GM10266 (cell line): ENCODE measurements at regions not wholly inside any gene's neighbourhood (a gene's known extent, or its start where the extent isn't known, plus 50 kb on each side); places are given as distances from the start of the nearest gene placed in this dataset.
A peak's percentile ranks its signal among the peaks of the same experiment; 100 is the strongest.

Experiments used
- DNase-seq: peaks from one replicate; pipeline ENCODE4 v3.0.0; 2012; ENCODE audit errors: extremely low spot score
- TF ChIP-seq, protein P1 (sequence below): IDR thresholded peaks from 2 replicates; pipeline ENCODE4 v1.5.1; 2012; ENCODE audit warnings: mild to moderate bottlenecking, low read depth; ENCODE audit not compliant: control insufficient read depth, insufficient read depth; ENCODE audit errors: missing control alignments

DNA sequence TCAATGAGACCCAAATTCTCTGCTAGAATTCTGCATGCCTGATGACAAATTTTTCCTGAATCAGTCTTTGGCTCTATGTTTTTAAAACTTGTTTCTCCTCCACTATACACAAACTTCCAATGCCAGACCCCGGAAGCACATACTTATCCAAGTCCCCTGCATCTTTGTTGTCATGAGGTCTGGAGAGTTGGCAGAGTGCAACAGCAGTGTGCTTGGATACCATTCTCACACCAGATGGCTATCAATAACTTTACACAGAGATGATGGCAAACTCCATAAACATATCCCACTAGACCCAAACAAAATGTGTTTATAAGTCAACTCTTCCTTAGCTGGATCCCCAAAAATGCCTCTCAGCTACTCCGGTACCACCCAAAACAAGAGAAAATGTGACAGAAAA lies 337.7 kb upstream of the TRPC7 start:
- TF ChIP-seq, protein P1, sequence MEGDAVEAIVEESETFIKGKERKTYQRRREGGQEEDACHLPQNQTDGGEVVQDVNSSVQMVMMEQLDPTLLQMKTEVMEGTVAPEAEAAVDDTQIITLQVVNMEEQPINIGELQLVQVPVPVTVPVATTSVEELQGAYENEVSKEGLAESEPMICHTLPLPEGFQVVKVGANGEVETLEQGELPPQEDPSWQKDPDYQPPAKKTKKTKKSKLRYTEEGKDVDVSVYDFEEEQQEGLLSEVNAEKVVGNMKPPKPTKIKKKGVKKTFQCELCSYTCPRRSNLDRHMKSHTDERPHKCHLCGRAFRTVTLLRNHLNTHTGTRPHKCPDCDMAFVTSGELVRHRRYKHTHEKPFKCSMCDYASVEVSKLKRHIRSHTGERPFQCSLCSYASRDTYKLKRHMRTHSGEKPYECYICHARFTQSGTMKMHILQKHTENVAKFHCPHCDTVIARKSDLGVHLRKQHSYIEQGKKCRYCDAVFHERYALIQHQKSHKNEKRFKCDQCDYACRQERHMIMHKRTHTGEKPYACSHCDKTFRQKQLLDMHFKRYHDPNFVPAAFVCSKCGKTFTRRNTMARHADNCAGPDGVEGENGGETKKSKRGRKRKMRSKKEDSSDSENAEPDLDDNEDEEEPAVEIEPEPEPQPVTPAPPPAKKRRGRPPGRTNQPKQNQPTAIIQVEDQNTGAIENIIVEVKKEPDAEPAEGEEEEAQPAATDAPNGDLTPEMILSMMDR, result no peak
- no peak for DNase-seq

DNA sequence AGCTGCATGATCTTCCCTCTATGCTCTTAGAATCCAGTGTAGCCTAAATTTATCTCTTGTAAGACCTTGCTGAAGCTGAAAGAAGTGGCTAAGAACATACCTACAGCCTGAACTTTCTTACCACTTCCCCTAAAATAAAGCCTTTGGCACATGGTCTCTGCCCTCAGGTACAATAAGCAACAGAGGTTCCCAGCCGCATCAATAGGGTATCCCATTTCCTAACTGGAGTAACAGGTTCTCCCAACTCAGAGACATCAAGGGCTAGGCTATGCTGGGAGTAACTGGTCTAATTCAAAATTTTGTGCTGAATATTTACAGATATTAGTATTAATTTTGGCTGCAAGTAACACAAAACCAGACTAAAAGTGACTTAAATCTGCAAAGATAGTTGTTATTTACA lies 335.8 kb upstream of the TRPC7 start:
- TF ChIP-seq, protein P1, result no peak
- no peak for DNase-seq

DNA sequence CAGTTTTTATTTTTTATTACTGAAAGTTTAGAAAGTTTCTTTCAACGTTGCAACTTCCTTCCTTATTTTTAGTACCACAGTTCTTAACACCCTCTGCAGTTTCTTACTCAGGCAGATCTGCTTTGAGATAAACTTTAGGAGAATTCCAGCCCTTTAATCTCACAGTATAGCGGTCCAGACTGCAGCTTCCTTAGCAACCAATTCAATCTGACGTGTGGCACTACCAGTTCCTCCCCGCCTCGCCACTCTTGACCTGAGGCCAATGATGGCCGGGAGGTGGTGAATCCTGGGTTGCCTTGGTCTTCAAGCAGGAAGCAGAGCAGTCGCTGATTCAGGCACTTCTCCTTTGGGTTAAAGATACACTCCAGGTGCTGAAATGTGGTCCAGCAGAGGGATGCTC lies 334.3 kb upstream of the TRPC7 start:
- no peak for DNase-seq
- TF ChIP-seq, protein P1, result no peak

DNA sequence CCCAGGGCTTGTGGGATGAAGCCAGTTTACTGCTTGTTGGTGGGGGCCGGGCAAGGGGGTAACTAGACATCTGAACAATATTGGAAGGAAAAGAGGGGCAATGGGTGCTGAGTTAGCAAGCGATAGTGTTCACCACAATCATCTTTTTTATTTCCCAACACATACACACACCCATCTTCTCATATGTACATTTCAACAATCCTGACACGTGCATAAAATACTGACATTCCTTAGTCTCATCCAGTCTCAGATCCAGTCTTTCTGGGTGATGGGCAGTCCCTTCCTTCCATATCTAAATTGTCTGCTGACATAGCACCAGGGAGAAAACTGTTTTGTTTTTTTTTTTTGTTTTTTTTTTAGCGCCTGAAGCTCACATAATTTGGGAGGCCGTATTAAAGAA lies 333.6 kb upstream of the TRPC7 start:
- TF ChIP-seq, protein P1, result no peak

DNA sequence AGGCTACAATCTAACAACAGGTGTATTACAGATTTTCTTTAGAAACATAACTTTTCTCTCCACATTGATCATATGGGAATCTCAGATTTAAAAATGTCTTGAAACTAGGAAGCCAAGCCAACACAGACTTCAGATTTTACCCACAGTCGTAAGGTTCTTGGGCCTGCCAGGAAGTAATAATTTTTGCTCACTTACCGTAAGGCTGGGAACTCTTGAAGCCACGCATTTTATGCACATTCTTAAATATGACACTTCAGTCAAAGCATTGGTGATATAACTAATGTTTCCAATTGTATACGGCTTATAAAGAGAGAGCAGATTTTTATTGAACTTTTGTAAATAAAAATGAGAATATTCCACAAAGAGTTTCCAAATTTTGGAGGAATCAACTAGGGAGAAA lies 328.9 kb upstream of the TRPC7 start:
- no peak for DNase-seq
- TF ChIP-seq, protein P1, result no peak

More for the DNA sequence above, 333.6 kb upstream of the TRPC7 start:
- no peak for DNase-seq

DNA sequence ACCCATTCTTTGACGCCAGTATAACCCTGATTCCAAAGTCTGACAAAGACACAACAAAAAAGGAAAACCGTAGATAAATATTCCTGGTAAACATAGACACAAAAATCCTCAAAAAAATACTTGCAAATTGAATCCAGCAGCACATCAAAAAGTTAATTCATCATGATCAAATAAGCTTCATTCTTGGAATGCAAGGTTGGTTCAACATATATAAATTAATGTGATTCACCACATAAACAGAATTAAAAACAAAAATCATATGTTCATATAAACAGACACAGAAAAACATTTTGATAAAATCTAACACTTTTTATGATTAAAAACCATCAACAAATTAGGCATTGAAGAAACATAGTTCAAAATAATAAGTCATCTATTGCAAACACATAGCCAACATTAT lies 324.2 kb upstream of the TRPC7 start:
- DNase-seq, result no peak
- TF ChIP-seq, protein P1, result no peak

DNA sequence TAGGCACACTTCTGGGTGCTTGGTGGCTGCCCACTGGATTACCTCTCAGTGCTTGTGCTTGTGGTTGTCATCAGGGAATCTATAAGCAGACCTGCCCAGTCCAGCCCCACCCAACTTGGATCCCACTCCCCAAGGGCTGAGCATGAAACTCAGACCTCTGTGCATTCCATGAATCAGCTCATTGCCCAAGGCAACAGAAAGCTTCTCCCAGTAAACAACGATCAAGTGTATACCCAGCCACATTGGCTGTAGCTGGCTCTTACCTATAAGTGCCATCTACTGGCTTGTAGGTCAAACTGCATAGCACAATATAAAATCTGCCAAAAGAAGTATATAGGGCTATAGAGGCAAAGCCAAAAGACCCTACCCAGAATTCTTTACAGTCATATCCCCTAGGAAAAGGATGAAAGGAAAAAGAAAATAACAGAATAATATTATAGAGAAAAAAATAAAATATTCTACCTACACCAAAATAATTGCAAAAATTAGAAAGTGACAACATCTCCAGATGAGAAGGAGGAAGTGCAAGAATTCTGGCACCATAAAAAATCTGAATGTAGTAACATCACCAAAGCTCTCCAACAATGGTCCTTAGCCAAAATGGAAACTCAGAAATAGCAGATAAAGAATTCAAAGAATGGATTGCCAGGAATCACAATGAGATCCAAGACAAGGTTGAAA lies 321.0 kb upstream of the TRPC7 start:
- TF ChIP-seq, protein P1, result peak; percentile 39

More for the DNA sequence above, 321.0 kb upstream of the TRPC7 start:
- DNase-seq, result no peak
